HG03175 (cell line): ENCODE measurements at regions not wholly inside any gene's neighbourhood (a gene's known extent, or its start where the extent isn't known, plus 50 kb on each side); places are given as distances from the start of the nearest gene placed in this dataset.
A peak's percentile ranks its signal among the peaks of the same experiment; 100 is the strongest.

Experiments used
- ATAC-seq: cut with Tn5 transposase; IDR thresholded peaks from one replicate; pipeline ENCODE4 v1.9.1; 2021; ENCODE audit warnings: mild to moderate bottlenecking, moderate library complexity; ENCODE audit not compliant: unreplicated experiment

DNA sequence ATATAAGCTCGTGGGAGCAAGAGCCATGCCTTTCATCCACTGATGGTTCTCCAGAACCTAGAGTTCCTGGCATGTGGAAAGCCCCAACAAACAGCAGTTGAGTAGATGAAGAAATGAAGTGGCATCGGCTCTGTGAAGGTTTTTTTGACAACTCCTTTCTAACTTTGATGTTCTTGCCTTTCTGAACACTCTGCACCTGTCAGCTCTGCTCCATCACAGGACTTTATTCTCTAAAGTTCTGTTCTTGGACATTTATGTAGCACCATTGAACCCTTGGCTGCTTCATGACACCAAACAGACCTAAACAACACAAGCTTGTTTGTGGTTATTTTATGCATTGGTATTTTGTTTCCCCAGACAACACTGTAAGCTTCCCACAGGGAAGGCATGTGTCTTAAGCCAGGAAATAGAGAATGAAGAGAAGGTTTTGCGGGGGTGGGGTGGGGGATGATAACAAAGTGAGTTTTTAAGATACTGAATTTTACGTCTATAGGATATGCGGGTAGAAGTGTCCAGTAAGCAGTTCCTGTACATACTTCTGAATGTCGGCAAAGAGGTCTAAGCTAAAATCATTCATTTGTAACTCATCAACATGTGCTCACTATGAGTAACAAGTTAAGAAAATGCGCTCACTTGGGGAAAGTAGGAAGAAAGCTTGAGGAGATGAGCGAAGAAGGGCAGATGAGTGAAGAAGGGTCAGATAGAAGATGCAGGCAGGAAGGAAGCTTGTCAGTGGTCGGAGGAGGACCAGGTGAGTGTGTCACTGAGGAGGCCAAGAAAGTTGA lies 146.0 kb upstream of the PLEKHG7 start:
- ATAC-seq, result peak; percentile 35

DNA sequence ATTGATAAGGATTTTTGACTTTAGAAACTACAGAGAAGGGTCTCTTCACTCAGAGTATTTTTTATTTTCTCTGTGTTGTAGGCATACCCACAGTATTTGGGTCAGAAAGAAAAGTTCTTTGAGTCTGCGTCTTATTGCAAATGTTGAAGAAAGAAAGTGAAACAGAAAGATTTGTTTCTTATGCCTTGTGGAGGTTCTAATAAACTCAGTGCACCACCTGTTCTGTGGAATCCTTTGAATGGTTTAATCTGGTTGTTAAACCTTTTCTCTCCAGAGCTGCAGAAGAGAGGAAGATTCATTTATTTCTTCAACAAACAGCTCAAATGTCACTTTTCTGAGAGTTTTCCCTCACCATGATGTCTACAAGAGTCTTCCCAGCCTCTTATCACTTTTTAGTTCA lies 146.6 kb upstream of the PLEKHG7 start:
- peak; percentile 33 for ATAC-seq

- ATAC-seq, result no peak
These were observed 148.4 kb upstream of the PLEKHG7 start for GRCh38 chr12:92554158-92555073.

GRCh38 chr12:92553389-92553788 lies 149.4 kb upstream of the PLEKHG7 start:
- peak; percentile 22 for ATAC-seq

DNA sequence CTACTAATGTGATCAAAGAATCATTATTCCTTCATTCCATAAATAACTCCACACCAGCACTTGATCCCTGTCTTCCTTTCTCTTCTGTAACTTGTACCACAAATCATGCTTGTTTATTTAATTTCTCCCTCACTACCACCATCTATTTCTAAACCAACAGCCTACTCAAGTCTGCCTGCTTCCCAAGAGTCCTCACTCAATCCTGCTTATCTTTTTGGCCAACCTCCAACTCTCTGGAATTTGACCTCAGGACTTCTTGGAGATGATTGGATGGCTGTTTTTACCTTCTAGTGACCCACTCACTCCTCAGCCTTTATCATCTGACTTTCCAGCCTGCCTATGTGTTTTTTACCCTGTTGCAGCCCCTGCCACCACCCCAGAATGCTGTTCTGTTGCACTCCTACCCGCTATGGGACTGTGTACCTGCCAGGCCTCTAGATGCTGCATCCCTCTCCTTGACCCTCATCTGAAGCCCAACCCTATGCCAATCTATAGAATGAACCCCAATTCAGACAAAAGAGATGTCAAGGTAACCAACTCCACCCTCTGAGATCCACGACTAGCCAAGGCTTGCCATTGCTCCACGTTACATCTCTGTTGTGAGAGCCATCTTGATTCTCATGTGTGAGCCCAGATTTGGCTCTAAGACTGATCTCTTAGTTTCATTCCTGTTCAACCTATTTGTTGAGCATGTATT lies 150.2 kb upstream of the PLEKHG7 start:
- ATAC-seq, result no peak

DNA sequence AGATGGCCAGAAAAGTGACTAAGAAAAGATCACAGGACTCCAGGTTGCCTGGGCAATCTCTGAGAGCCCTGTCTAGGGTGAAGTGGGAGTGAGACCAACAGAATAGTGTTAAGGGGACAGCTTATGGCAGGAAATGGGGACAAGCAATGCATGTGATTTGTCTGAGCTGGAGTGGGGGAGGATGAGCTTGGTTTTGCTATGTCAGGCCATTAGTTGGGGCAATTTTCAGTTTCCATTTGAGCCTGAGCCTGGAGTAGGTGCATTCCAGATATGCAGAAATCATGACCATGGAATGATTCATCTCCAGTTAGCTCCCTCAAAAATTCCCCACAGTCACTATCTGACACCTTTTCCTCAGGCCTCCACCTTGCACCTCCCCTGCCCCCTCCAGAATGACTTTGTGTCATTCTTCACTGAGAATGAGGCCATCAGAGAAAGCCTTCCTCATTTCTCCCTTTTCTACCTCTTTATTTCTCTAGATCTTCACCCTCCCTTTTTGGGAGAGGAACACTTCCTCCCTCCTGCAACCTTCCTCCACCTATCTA lies 150.9 kb upstream of the PLEKHG7 start:
- peak; percentile 51 for ATAC-seq

- ATAC-seq, result no peak
These were observed 151.6 kb upstream of the PLEKHG7 start for GRCh38 chr12:92551210-92551609.

GRCh38 chr12:92550661-92551060 lies 152.1 kb upstream of the PLEKHG7 start:
- no peak for ATAC-seq

- ATAC-seq, result no peak
These were observed 152.5 kb upstream of the PLEKHG7 start for GRCh38 chr12:92550254-92550653.

GRCh38 chr12:92549516-92549915 lies 153.3 kb upstream of the PLEKHG7 start:
- ATAC-seq, result no peak

DNA sequence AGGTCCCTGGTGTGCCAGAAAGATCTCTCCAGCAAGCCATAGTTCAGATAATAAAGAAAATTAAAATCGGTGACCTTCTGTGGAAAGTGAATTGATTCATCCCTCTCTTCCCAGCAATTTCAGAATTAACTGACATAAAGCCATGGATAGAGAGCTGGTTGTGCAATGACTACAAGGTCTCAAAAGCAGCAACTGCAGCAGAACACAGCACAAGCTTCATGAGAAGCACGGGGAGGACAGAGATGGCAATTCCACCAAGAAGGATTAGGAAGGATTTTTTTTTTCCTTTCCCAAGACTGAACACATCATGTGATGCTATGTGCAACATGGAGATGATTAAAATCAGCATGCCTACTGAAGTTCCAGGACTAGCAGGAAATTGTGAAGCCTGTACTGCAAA lies 154.9 kb upstream of the PLEKHG7 start:
- no peak for ATAC-seq

DNA sequence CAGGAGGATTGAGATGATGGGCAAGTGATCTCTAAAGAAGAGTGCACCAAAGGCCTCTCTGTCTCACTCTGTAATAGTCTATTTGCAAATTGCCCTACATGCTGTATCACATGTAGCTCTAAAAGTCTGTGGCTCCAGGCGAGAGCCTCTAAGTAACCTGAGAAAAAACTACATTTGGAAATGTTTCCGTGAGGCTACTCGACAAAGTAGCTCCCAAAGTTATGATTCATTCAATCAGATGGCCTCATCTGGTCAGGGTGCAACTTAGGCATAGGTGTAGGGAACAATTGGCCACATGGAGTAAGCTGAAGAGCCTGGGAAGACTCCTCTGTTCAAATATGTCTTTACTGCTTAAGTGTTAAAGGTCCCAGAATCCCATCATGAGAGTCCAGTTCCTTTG lies 155.4 kb upstream of the PLEKHG7 start:
- ATAC-seq, result peak; percentile 7

GRCh38 chr12:92546635-92547348 lies 156.0 kb upstream of the PLEKHG7 start:
- ATAC-seq, result peak; percentile 79

DNA sequence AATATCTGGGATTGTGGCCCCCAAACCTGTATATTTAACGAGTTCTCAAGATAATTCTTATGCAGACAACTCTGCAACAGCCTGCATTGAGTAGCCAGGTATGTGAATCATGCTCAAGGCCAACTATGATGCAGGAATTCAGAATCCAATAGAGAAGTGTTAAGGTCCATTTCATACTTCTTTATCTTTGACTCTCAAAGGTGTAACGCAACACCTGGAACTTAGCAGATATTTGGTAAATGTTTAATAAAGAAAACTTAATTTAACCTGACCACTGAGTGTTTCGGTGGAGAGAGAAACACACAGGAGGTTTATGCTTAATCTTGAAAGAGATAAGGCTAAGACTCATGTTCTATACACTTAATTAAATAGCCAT lies 156.5 kb upstream of the PLEKHG7 start:
- peak; percentile 28 for ATAC-seq

DNA sequence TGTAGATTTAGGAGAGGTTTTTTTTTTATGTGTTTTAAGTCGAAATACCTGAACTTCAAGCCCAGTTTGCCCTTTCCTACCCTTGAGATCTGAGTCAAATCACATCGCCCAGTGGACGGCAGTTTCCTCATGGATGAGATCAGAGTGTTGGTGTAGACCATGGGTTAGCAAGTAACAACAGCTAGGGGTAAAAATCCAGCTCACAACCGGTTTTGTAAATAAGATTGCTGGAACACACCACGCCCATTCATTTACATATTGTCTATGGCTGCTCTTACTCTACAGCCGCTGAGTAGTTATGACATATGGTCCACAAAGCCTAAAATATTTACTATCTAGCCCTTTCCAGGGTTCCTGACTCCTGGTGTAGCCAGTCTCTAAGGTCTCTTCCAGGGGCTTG lies 158.5 kb upstream of the PLEKHG7 start:
- ATAC-seq, result no peak

GRCh38 chr12:92543840-92544239 lies 158.9 kb upstream of the PLEKHG7 start:
- ATAC-seq, result no peak

- ATAC-seq, result no peak
These were observed 159.4 kb upstream of the PLEKHG7 start for GRCh38 chr12:92543359-92543758.

GRCh38 chr12:92541731-92542130 lies 161.1 kb upstream of the PLEKHG7 start:
- no peak for ATAC-seq

DNA sequence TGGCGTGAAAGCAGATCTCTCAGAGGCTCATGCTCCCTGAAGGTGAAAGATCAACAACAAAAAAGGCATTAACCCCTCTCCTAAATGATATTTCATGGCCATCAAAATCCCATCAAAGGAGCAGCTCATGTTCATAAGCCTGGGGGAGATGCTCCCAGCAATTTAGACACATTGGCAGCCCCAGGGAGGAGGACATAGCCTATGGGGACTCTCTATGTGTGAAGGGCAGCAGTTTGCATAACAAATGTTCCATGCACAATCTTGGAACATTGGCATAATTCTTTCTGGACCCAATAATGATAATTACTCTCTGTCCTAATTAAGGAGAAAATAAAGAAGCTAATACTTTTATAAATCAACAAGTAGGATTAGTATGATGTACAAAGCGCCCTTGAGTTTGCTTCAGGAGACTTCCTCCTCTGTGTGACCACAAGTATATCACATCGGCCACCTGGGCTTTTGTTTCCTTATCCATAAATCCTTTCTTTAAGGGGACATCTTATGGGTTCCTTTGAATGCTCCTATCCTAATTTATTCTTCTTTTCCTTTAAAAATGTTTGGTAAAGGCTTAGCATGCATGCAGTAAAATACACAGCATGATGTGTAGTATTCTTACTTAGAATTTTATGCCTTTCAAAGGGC lies 161.9 kb upstream of the PLEKHG7 start:
- no peak for ATAC-seq
